H9 (cell line): ENCODE measurements at regions not wholly inside any gene's neighbourhood (a gene's known extent, or its start where the extent isn't known, plus 50 kb on each side); places are given as distances from the start of the nearest gene placed in this dataset.
A peak's percentile ranks its signal among the peaks of the same experiment; 100 is the strongest.

Experiments used
- DNase-seq: peaks from one replicate; pipeline ENCODE4 v3.0.0-alpha.2; 2017
- H2AFZ ChIP-seq: one replicate; pipeline ENCODE4 v1.6.1; 2013; ENCODE audit warnings: mild to moderate bottlenecking, low read length, control low read depth, moderate library complexity
- H2AK5ac ChIP-seq: 2 replicates; pipeline ENCODE4 v1.6.1; 2013; ENCODE audit warnings: low read length, control low read depth, mixed read lengths; ENCODE audit not compliant: insufficient read length
- H2BK120ac ChIP-seq: one replicate; pipeline ENCODE4 v1.6.1; 2013; ENCODE audit warnings: low read depth, mild to moderate bottlenecking, low read length, control low read depth, inconsistent platforms; ENCODE audit not compliant: poor library complexity, severe bottlenecking
- H2BK12ac ChIP-seq: 2 replicates; pipeline ENCODE4 v1.6.1; 2013; ENCODE audit warnings: low read length, control low read depth, mixed read lengths, low read depth; ENCODE audit not compliant: insufficient read length
- H2BK15ac ChIP-seq: 2 replicates; pipeline ENCODE4 v1.6.1; 2013; ENCODE audit warnings: low read depth, low read length, control low read depth
- H2BK20ac ChIP-seq: one replicate; pipeline ENCODE4 v1.6.1; 2013; ENCODE audit warnings: low read depth, mild to moderate bottlenecking, low read length, control low read depth, inconsistent platforms; ENCODE audit not compliant: poor library complexity, severe bottlenecking
- H2BK5ac ChIP-seq: 2 replicates; pipeline ENCODE4 v1.6.1; 2013; ENCODE audit warnings: low read length, control low read depth, mixed read lengths; ENCODE audit not compliant: insufficient read length
- H3K14ac ChIP-seq: 2 replicates; pipeline ENCODE4 v1.6.1; 2013; ENCODE audit warnings: low read length, control low read depth; ENCODE audit not compliant: insufficient read depth
- H3K18ac ChIP-seq: 2 replicates; pipeline ENCODE4 v1.6.1; 2013; ENCODE audit warnings: low read depth, mild to moderate bottlenecking, mixed read lengths, low read length, control low read depth; ENCODE audit not compliant: insufficient read length
- H3K23ac ChIP-seq: 2 replicates; pipeline ENCODE4 v1.6.1; 2013; ENCODE audit warnings: low read length, control low read depth, mixed read lengths, low read depth; ENCODE audit not compliant: insufficient read length
- H3K23me2 ChIP-seq: 2 replicates; pipeline ENCODE4 v1.6.1; 2013; ENCODE audit warnings: low read depth, mild to moderate bottlenecking, mixed read lengths, low read length, control low read depth; ENCODE audit not compliant: insufficient read length, poor library complexity, severe bottlenecking
- H3K27ac ChIP-seq: 2 replicates; pipeline ENCODE4 v1.5.1; 2013; ENCODE audit warnings: low read length, control low read depth, mixed read lengths, low read depth; ENCODE audit not compliant: insufficient read length
- H3K27me3 ChIP-seq: 2 replicates; pipeline ENCODE4 v1.6.1; 2013; ENCODE audit warnings: low read length, control low read depth, inconsistent platforms; ENCODE audit not compliant: insufficient read depth
- H3K4ac ChIP-seq: 2 replicates; pipeline ENCODE4 v1.6.1; 2013; ENCODE audit warnings: low read depth, mild to moderate bottlenecking, control low read depth, inconsistent platforms, low read length, moderate library complexity
- H3K4me1 ChIP-seq: 2 replicates; pipeline ENCODE4 v1.6.1; 2013; ENCODE audit warnings: low read length, control low read depth, inconsistent platforms; ENCODE audit not compliant: insufficient read depth
- H3K4me2 ChIP-seq: 2 replicates; pipeline ENCODE4 v1.6.1; 2013; ENCODE audit warnings: low read length, control low read depth, mixed read lengths; ENCODE audit not compliant: insufficient read length, insufficient read depth
- H3K56ac ChIP-seq: 2 replicates; pipeline ENCODE4 v1.6.1; 2013; ENCODE audit warnings: low read depth, mild to moderate bottlenecking, mixed read lengths, low read length, control low read depth; ENCODE audit not compliant: insufficient read length
- H3K79me1 ChIP-seq: 2 replicates; pipeline ENCODE4 v1.6.1; 2013; ENCODE audit warnings: low read depth, mild to moderate bottlenecking, moderate library complexity, low read length, control low read depth, inconsistent platforms; ENCODE audit not compliant: insufficient read depth, poor library complexity, severe bottlenecking
- H3K79me2 ChIP-seq: 2 replicates; pipeline ENCODE4 v1.6.1; 2013; ENCODE audit warnings: low read length, control low read depth, inconsistent platforms; ENCODE audit not compliant: insufficient read depth
- H3K9ac ChIP-seq: 2 replicates; pipeline ENCODE4 v1.6.1; 2013; ENCODE audit warnings: low read length, control low read depth, mixed read lengths; ENCODE audit not compliant: insufficient read length; ENCODE audit errors: extremely low read depth
- H3K9me3 ChIP-seq: one replicate; pipeline ENCODE4 v1.6.1; 2013; ENCODE audit warnings: low read depth, low read length, inconsistent platforms; ENCODE audit not compliant: control insufficient read depth
- H3T11ph ChIP-seq: one replicate; pipeline ENCODE4 v1.6.1; 2013; ENCODE audit warnings: mild to moderate bottlenecking, low read length, control low read depth, inconsistent platforms
- H4K20me1 ChIP-seq: one replicate; pipeline ENCODE4 v1.6.1; 2013; ENCODE audit not compliant: control insufficient read depth, insufficient read length, insufficient read depth
- H4K5ac ChIP-seq: 2 replicates; pipeline ENCODE4 v1.6.1; 2013; ENCODE audit warnings: low read depth, mild to moderate bottlenecking, mixed read lengths, low read length, control low read depth; ENCODE audit not compliant: insufficient read length
- H4K8ac ChIP-seq: replicated peaks from 2 replicates; pipeline ENCODE4 v1.6.1; 2013; ENCODE audit warnings: low read length, control low read depth, mixed read lengths, low read depth; ENCODE audit not compliant: insufficient read length
- H4K91ac ChIP-seq: 2 replicates; pipeline ENCODE4 v1.6.1; 2013; ENCODE audit warnings: low read depth, mild to moderate bottlenecking, moderate library complexity, mixed read lengths, low read length, control low read depth; ENCODE audit not compliant: insufficient read length
- H3K27ac Mint-ChIP-seq, 3 experiments: 2 replicates in 2 of 3; 3 replicates in 1 of 3; pipeline ENCODE4 v1.8.0; 2020 to 2021; ENCODE audit warnings: mixed read lengths in 3 of 3, mild to moderate bottlenecking in 1 of 3, moderate library complexity in 1 of 3
- H3K27me3 Mint-ChIP-seq: 2 replicates; pipeline ENCODE4 v1.8.0; 2021; ENCODE audit warnings: low read depth, mild to moderate bottlenecking, moderate library complexity, mixed read lengths
- H3K36me3 Mint-ChIP-seq, 3 experiments: 2 replicates in 2 of 3; 3 replicates in 1 of 3; pipeline ENCODE4 v1.8.0; 2020 to 2021; ENCODE audit warnings: low read depth in 3 of 3, mixed read lengths in 3 of 3; ENCODE audit not compliant: insufficient read depth in 1 of 3
- H3K4me1 Mint-ChIP-seq, 2 experiments: 2 replicates each; pipeline ENCODE4 v1.8.0; 2020; ENCODE audit warnings: mixed read lengths in 2 of 2
- H3K4me3 Mint-ChIP-seq, 2 experiments: 2 replicates in 1 of 2; 3 replicates in 1 of 2; pipeline ENCODE4 v1.8.0; 2020 to 2021; ENCODE audit warnings: mild to moderate bottlenecking in 2 of 2, mixed read lengths in 2 of 2, moderate library complexity in 1 of 2
- H3K9me3 Mint-ChIP-seq, 2 experiments: 2 replicates in 1 of 2; 3 replicates in 1 of 2; pipeline ENCODE4 v1.8.0; 2020; ENCODE audit warnings: mild to moderate bottlenecking in 2 of 2, mixed read lengths in 2 of 2, moderate library complexity in 1 of 2
- WGBS: extraction: QIAGEN DNeasy Blood & Tissue Kit; methylation state at CpG from one replicate; pipeline ENCODE4 v1.1.7; 2013; ENCODE audit warnings: missing lambda C conversion rate, low lambda C conversion rate, mixed read lengths; ENCODE audit not compliant: insufficient read length; ENCODE audit errors: extremely low coverage; 5-methylcytosine and 5-hydroxymethylcytosine counted together
- TF ChIP-seq, protein P1 (sequence below): fragments of 200-600 bp; sonication (generic); conservative IDR thresholded peaks from 3 replicates; pipeline ENCODE4 v1.8.0; 2021; ENCODE audit warnings: antibody characterized with exemption, mild to moderate bottlenecking

DNA sequence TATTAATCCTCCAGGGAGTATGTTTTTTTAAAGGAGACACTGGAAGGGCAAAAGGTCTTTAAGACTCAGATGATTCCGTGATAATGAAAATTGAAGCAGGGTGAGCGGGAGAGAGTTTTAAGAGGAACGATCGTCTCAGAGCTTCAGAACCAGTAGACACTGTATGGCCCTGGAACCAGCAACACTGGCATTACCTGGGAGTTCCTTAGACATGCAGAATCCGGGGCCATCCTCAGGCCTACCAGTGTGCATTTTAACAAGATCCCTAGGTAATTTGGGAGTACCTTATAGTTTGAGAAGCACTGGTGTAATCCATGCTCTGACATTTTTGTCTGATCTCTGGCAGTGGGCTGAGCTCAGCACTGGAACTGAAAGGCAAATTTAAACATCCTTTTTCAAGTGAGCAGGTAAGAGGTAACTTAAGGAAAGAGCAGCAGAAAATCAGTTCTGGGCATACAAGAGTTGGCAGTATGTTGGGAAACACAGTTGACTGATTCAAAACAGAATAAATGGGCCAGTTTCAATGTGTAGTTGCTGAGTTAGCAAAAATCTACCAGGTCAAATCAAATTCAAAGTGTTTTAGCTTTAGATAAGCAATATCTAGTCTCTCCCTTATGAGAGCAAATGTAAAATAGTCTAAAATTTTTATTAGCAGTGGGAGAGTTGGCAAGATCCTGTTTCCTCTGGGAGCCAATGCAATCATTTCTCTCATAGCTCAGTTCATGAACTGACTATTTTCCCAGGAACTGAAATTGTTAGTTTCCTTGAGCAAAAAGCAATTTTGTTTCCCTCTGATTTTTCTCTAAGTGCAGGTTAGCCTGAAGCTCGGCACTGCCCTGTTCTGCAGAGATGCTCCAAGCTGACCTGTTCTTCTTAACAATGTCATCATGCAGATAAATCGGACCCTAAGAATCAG lies 97.2 kb upstream of the ELMO1 start:
- Histone ChIP-seq H3K27ac (no peak overlapping the region), H4K20me1 (no peaks in the 10 kb centered on the region), H2BK5ac (no peak overlapping the region), H4K5ac (no peak overlapping the region), H2BK15ac (no peak overlapping the region), H2AK5ac (no peak overlapping the region), H3K23me2 (no peaks in the 10 kb centered on the region), H3K9me3 (no peaks in the 10 kb centered on the region), H2BK20ac (no peak overlapping the region), H3K27me3 (no peaks in the 10 kb centered on the region), H3T11ph (no peak overlapping the region), H3K79me2 (no peaks in the 10 kb centered on the region), H2AFZ (no peak overlapping the region), H3K4me2 (no peak overlapping the region), H4K91ac (no peak overlapping the region), H3K56ac (no peak overlapping the region), H3K79me1 (no peaks in the 10 kb centered on the region), H2BK12ac (no peak overlapping the region), H3K4ac (no peak overlapping the region), H2BK120ac (no peak overlapping the region), H4K8ac (no peak overlapping the region), H3K18ac (no peak overlapping the region), H3K23ac (no peak overlapping the region), H3K14ac (no peak overlapping the region), H3K4me1 (no peaks in the 10 kb centered on the region), H3K9ac (no peak overlapping the region)
- Mint-ChIP-seq H3K36me3 (no peaks in the 10 kb centered on the region; a peak in 1 of 7 replicates), H3K4me3 (no peak overlapping the region), H3K9me3 (no peaks in the 10 kb centered on the region), H3K27ac (peak overlapping the region in 1 of 3 experiments; percentile 36; a peak in 1 of 7 replicates), H3K4me1 (peaks cover 3 to 10% of the 10 kb centered on the region in 2 experiments; a peak in 3 of 4 replicates), H3K27me3 (no peaks in the 10 kb centered on the region)
- TF ChIP-seq, protein P1, sequence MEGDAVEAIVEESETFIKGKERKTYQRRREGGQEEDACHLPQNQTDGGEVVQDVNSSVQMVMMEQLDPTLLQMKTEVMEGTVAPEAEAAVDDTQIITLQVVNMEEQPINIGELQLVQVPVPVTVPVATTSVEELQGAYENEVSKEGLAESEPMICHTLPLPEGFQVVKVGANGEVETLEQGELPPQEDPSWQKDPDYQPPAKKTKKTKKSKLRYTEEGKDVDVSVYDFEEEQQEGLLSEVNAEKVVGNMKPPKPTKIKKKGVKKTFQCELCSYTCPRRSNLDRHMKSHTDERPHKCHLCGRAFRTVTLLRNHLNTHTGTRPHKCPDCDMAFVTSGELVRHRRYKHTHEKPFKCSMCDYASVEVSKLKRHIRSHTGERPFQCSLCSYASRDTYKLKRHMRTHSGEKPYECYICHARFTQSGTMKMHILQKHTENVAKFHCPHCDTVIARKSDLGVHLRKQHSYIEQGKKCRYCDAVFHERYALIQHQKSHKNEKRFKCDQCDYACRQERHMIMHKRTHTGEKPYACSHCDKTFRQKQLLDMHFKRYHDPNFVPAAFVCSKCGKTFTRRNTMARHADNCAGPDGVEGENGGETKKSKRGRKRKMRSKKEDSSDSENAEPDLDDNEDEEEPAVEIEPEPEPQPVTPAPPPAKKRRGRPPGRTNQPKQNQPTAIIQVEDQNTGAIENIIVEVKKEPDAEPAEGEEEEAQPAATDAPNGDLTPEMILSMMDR, result no peak
- no CpG with 5 or more reads among the region's 7 CpGs for WGBS
- DNase-seq, result no peak
